WTC11 (cell line): ENCODE measurements at regions not wholly inside any gene's neighbourhood (a gene's known extent, or its start where the extent isn't known, plus 50 kb on each side); places are given as distances from the start of the nearest gene placed in this dataset.

Experiments used
- ATAC-seq: fragments of 200-7000 bp; cut with Tn5 transposase; 2 replicates; pipeline ENCODE4 v1.10.0; 2021; ENCODE audit warnings: mild to moderate bottlenecking, moderate library complexity
- CTCF ChIA-PET: fragments of 300-600 bp; sonication (Branson Sonifier 250); formaldehyde crosslinking; loops from one replicate; lab custom pipeline; 2021; ENCODE audit warnings: antibody characterized with exemption; lab: Charles Lee
- POLR2A ChIA-PET: fragments of 350-600 bp; sonication (Branson Sonifier 250); formaldehyde crosslinking; loops from one replicate; lab custom pipeline; 2021; ENCODE audit warnings: antibody characterized with exemption; lab: Charles Lee
- DNase-seq: peaks from one replicate; pipeline ENCODE4 v3.0.0; 2021; ENCODE audit warnings: low spot score
- H3K27ac Mint-ChIP-seq: 2 replicates; pipeline ENCODE4 v1.8.0; 2021; ENCODE audit warnings: mixed read lengths
- H3K27me3 Mint-ChIP-seq: 2 replicates; pipeline ENCODE4 v1.8.0; 2021; ENCODE audit warnings: low read depth, mild to moderate bottlenecking, moderate library complexity, mixed read lengths
- H3K36me3 Mint-ChIP-seq: 2 replicates; pipeline ENCODE4 v1.8.0; 2021; ENCODE audit warnings: mixed read lengths
- H3K4me1 Mint-ChIP-seq: 2 replicates; pipeline ENCODE4 v1.8.0; 2022; ENCODE audit warnings: mixed read lengths
- H3K4me3 Mint-ChIP-seq: 2 replicates; pipeline ENCODE4 v1.8.0; 2021; ENCODE audit warnings: mild to moderate bottlenecking, moderate library complexity, mixed read lengths
- H3K9me3 Mint-ChIP-seq: 2 replicates; pipeline ENCODE4 v1.8.0; 2021; ENCODE audit warnings: mixed read lengths
- AFF4 ChIP-seq: sonication (generic); formaldehyde crosslinking; IDR thresholded peaks from 2 replicates; pipeline ENCODE4 v1.8.1; 2023; ENCODE audit warnings: mild to moderate bottlenecking, missing genetic modification reagents, borderline replicate concordance
- AR ChIP-seq: fragments of 250-450 bp; sonication (Bioruptor Pico); IDR thresholded peaks from 2 replicates; pipeline ENCODE4 v1.9.0; 2021; ENCODE audit warnings: mild to moderate bottlenecking
- CDX4 ChIP-seq: fragments of 250-450 bp; sonication (Bioruptor Pico); IDR thresholded peaks from 2 replicates; pipeline ENCODE4 v1.9.0; 2021; ENCODE audit warnings: moderate library complexity, mild to moderate bottlenecking, inconsistent platforms, borderline replicate concordance
- E2F5 ChIP-seq: sonication (generic); formaldehyde crosslinking; IDR thresholded peaks from 2 replicates; pipeline ENCODE4 v1.8.1; 2022; ENCODE audit warnings: mild to moderate bottlenecking, moderate library complexity, missing genetic modification reagents
- ELF4 ChIP-seq: sonication (generic); formaldehyde crosslinking; IDR thresholded peaks from 2 replicates; pipeline ENCODE4 v1.8.1; 2022; ENCODE audit warnings: low read depth, mild to moderate bottlenecking, moderate library complexity, missing genetic modification reagents
- FOXJ3 ChIP-seq: sonication (generic); formaldehyde crosslinking; IDR thresholded peaks from 2 replicates; pipeline ENCODE4 v1.9.0; 2021; ENCODE audit warnings: missing genetic modification reagents, mild to moderate bottlenecking, borderline replicate concordance
- FOXK1 ChIP-seq: sonication (generic); formaldehyde crosslinking; IDR thresholded peaks from 2 replicates; pipeline ENCODE4 v1.8.0; 2022; ENCODE audit warnings: mild to moderate bottlenecking, moderate library complexity, missing genetic modification reagents
- GTF2I ChIP-seq: fragments of 250-450 bp; sonication (Bioruptor Pico); conservative IDR thresholded peaks from 2 replicates; pipeline ENCODE4 v1.4.0; 2021; ENCODE audit warnings: mild to moderate bottlenecking
- HMGXB4 ChIP-seq: sonication (generic); formaldehyde crosslinking; IDR thresholded peaks from 2 replicates; pipeline ENCODE4 v1.8.1; 2023; ENCODE audit warnings: mild to moderate bottlenecking, moderate library complexity, missing genetic modification reagents
- IRF2 ChIP-seq: sonication (generic); formaldehyde crosslinking; IDR thresholded peaks from 2 replicates; pipeline ENCODE4 v1.8.0; 2022; ENCODE audit warnings: low read depth, missing genetic modification reagents, borderline replicate concordance
- NFE2L1 ChIP-seq: sonication (generic); formaldehyde crosslinking; IDR thresholded peaks from 2 replicates; pipeline ENCODE4 v1.8.1; 2023; ENCODE audit warnings: missing genetic modification reagents
- NR3C1 ChIP-seq: sonication (generic); formaldehyde crosslinking; conservative IDR thresholded peaks from 2 replicates; pipeline ENCODE4 v1.8.1; 2023; ENCODE audit warnings: low read depth, mild to moderate bottlenecking, missing genetic modification reagents
- STAT6 ChIP-seq: sonication (generic); formaldehyde crosslinking; conservative IDR thresholded peaks from 2 replicates; pipeline ENCODE4 v1.8.1; 2023; ENCODE audit warnings: mild to moderate bottlenecking, low read depth, missing genetic modification reagents, moderate library complexity
- USF1 ChIP-seq: sonication (generic); formaldehyde crosslinking; IDR thresholded peaks from 2 replicates; pipeline ENCODE4 v1.8.0; 2022; ENCODE audit warnings: mild to moderate bottlenecking, missing genetic modification reagents
- ZBTB43 ChIP-seq: sonication (generic); formaldehyde crosslinking; IDR thresholded peaks from 2 replicates; pipeline ENCODE4 v1.8.1; 2023; ENCODE audit warnings: mild to moderate bottlenecking, missing genetic modification reagents
- ZNF121 ChIP-seq: sonication (generic); formaldehyde crosslinking; IDR thresholded peaks from 2 replicates; pipeline ENCODE4 v1.8.0; 2023; ENCODE audit warnings: missing genetic modification reagents
- ZNF396 ChIP-seq: fragments of 250-450 bp; sonication (Bioruptor Pico); IDR thresholded peaks from 2 replicates; pipeline ENCODE4 v1.8.0; 2021; ENCODE audit warnings: mild to moderate bottlenecking, moderate library complexity, borderline replicate concordance
- ZNF416 ChIP-seq: fragments of 250-450 bp; sonication (Bioruptor Pico); IDR thresholded peaks from 2 replicates; pipeline ENCODE4 v1.9.0; 2021; ENCODE audit warnings: mild to moderate bottlenecking, inconsistent platforms
- ZNF423 ChIP-seq: fragments of 250-450 bp; sonication (Bioruptor Pico); IDR thresholded peaks from 2 replicates; pipeline ENCODE4 v2.1.2; 2022; ENCODE audit warnings: mild to moderate bottlenecking, moderate library complexity
- ZSCAN18 ChIP-seq: fragments of 250-450 bp; sonication (Bioruptor Pico); IDR thresholded peaks from 2 replicates; pipeline ENCODE4 v2.1.2; 2022; ENCODE audit warnings: mild to moderate bottlenecking, moderate library complexity

GRCh38 chr12:97941686-97942354 lies 479.2 kb downstream of the RMST start (continued):
- TF ChIP-seq ZSCAN18 (no peak), NR3C1 (CRISPR knock-in tag) (no peak), NFE2L1 (CRISPR knock-in tag) (no peak), IRF2 (CRISPR knock-in tag) (no peak), CDX4 (CRISPR knock-in tag) (no peak), STAT6 (no peak), ELF4 (CRISPR knock-in tag) (no peak)

- H3K9me3 Mint-ChIP-seq, result peaks cover 21% of the 10 kb centered on the region
- ATAC-seq (no peak), DNase-seq (no peak)
- no peak overlapping the region for H3K27ac Mint-ChIP-seq
- ChIA-PET POLR2A (no interaction called here), CTCF (no interaction called here)
- H3K36me3 Mint-ChIP-seq, result peaks cover 19% of the 10 kb centered on the region
- no peak overlapping the region for H3K4me3 Mint-ChIP-seq
- H3K27me3 Mint-ChIP-seq, result no peaks in the 10 kb centered on the region
- peaks cover 13% of the 10 kb centered on the region for H3K4me1 Mint-ChIP-seq
- no peak for TF ChIP-seq USF1
- TF ChIP-seq AR (CRISPR knock-in tag), result no peak
- no peak for TF ChIP-seq FOXJ3 (CRISPR knock-in tag)
- no peak for TF ChIP-seq ZBTB43 (CRISPR knock-in tag)
- TF ChIP-seq AFF4 (CRISPR knock-in tag), result no peak
- TF ChIP-seq ZNF416 (CRISPR knock-in tag), result no peak
- no peak for TF ChIP-seq HMGXB4 (CRISPR knock-in tag)
- no peak for TF ChIP-seq E2F5 (CRISPR knock-in tag)
- no peak for TF ChIP-seq ZNF396 (CRISPR knock-in tag)
- TF ChIP-seq ZNF423 (CRISPR knock-in tag), result no peak
- TF ChIP-seq FOXK1, result no peak
- no peak for TF ChIP-seq GTF2I
- TF ChIP-seq ZNF121 (CRISPR knock-in tag), result no peak
Observed at GRCh38 chr12:97943359-97943758, 480.8 kb downstream of the RMST start.
